Neural progenitor cell (in vitro differentiated cells): ENCODE measurements at regions not wholly inside any gene's neighbourhood (a gene's known extent, or its start where the extent isn't known, plus 50 kb on each side); places are given as distances from the start of the nearest gene placed in this dataset.

Experiments used
- CTCF ChIP-seq: fragments of 200-600 bp; sonication (generic); IDR thresholded peaks from 2 replicates; pipeline ENCODE4 v1.5.1; 2017; ENCODE audit warnings: antibody characterized with exemption, mild to moderate bottlenecking
- EZH2 ChIP-seq: fragments of 200-600 bp; sonication (generic); IDR thresholded peaks from 2 replicates; pipeline ENCODE4 v1.6.1; 2017; ENCODE audit warnings: antibody characterized with exemption, mild to moderate bottlenecking, moderate library complexity
- EZH2phosphoT487 ChIP-seq: fragments of 200-600 bp; sonication (generic); IDR thresholded peaks from 2 replicates; pipeline ENCODE4 v1.6.1; 2017; ENCODE audit warnings: antibody characterized with exemption

- TF ChIP-seq CTCF (no peak), EZH2phosphoT487 (no peak), EZH2 (no peak)
Measured at GRCh38 chr2:15755528-15755927, 163.9 kb downstream of the DDX1 start.
